LNCaP clone FGC (cell line): ENCODE measurements at regions not wholly inside any gene's neighbourhood (a gene's known extent, or its start where the extent isn't known, plus 50 kb on each side); places are given as distances from the start of the nearest gene placed in this dataset.

Experiments
- DNase-seq: peaks from one replicate; pipeline ENCODE4 v3.0.0-alpha.2; 2011; ENCODE audit warnings: low read depth
- H3K4me3 ChIP-seq: 2 replicates; pipeline ENCODE4 v1.5.1; 2011; ENCODE audit warnings: mild to moderate bottlenecking, low read depth, low read length, control low read depth
- CTCF ChIP-seq: IDR thresholded peaks from 2 replicates; pipeline ENCODE4 v1.5.1; 2012; ENCODE audit warnings: mild to moderate bottlenecking; ENCODE audit not compliant: control insufficient read depth, insufficient read depth; ENCODE audit errors: extremely low read depth

- no peak for TF ChIP-seq CTCF
- H3K4me3 ChIP-seq = no peak overlapping the region
- DNase-seq = no peak
Observed at GRCh38 chr4:77496457-77496856, 109.2 kb upstream of the CXCL13 start.

- no peak for TF ChIP-seq CTCF
- no peak overlapping the region for H3K4me3 ChIP-seq
- DNase-seq = no peak
Observed at GRCh38 chr4:77500801-77501200, 104.8 kb upstream of the CXCL13 start.

DNA sequence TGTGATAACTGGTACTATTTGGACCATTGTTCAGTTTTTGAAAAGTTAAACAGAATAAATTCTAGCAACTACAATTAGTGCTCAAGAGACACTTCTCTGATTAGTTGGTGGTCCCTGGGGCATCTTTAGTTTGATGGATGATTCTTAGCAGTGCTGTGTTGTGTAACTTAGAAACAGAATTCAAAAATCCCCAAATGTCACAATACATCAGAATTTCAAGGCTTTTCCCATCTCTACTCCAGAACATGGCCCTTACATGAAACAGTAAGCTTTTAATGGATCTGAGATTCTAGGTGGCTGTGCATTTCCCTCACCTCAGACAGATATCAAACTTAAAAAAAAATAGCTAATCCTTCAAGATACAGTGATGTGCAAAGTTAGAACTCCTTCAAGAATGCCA lies 104.4 kb upstream of the CXCL13 start:
- DNase-seq = no peak
- no peak for TF ChIP-seq CTCF
- H3K4me3 ChIP-seq = no peak overlapping the region

GRCh38 chr4:77501851-77502250 lies 103.8 kb upstream of the CXCL13 start:
- no peak overlapping the region for H3K4me3 ChIP-seq
- no peak for TF ChIP-seq CTCF
- DNase-seq = no peak

- no peak overlapping the region for H3K4me3 ChIP-seq
- no peak for TF ChIP-seq CTCF
- no peak for DNase-seq
Observed at GRCh38 chr4:77504407-77504806, 101.2 kb upstream of the CXCL13 start.

DNA sequence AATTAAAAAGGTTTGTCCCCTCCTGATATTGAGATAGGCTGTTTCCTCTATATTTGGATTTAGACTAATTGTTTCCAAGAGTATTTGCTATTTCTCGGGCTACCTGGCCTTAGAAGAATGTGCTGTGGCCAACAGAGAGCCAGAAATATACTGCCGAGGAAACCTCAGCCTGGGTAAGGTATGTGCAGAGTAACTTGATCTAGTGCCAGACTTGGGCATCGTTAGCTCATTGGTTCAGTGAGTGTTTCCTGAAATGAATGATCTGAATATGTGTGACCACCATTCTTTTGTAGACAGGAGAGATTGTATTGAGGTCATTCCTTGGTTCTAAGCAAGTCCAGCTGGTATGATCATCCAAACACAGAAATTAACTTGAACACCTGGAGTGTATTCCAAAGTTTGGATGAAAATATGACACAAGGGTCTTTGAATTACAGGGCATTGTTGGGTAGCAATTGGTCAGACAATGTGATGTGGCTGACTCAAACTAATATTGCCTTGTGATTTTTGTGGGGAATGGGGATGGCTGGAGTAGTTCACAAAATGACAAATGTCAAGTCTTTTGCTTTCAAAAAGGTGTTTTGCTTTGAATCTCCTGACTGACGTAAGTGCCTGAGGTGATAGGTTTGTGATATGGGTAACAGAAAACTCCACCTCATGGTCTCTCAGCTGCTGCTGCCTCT lies 100.2 kb upstream of the CXCL13 start:
- H3K4me3 ChIP-seq = no peak overlapping the region
- DNase-seq = no peak
- no peak for TF ChIP-seq CTCF

DNA sequence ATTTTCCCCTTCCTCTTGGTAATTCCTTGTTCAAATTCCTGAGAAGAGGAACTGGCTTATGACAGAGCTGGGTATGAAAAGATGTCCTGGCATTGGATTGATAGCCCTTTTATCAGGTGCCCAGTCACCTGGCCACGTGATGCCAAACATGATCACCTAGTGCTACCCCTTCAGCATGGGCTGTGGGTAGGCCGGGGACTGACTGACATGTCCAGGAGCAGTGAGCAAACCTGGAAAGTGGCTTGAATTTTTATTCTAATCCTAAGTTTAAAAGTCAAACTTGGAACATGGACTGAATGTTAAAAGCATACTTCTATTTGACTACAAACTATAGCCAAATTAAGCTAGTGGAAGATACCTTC lies 99.7 kb upstream of the CXCL13 start:
- H3K4me3 ChIP-seq = no peak overlapping the region

More for the DNA sequence above, 99.7 kb upstream of the CXCL13 start:
- no peak for TF ChIP-seq CTCF
- no peak for DNase-seq
